K562 (cell line): ENCODE measurements at regions not wholly inside any gene's neighbourhood (a gene's known extent, or its start where the extent isn't known, plus 50 kb on each side); places are given as distances from the start of the nearest gene placed in this dataset.

Experiments used
- ATAC-seq: fragments of 200-7000 bp; cut with Tn5 transposase; 3 replicates; pipeline ENCODE4 v1.9.1; 2020; ENCODE audit warnings: moderate library complexity
- BruUV-seq: library from RNA; stranded (reverse); fragments of 400-500 nt; replicated peaks from 2 replicates; lab custom pipeline; 2021; lab: Mats Ljungman, UMichigan
- CTCF ChIA-PET: fragments of 300-600 bp; formaldehyde crosslinking; extraction: SDS; loops from one replicate; lab custom pipeline; 2021; ENCODE audit warnings: low intra/inter-chr PET ratio; lab: Yijun Ruan, JAX
- POLR2A ChIA-PET: fragments of 300-600, 350-650 bp; sonication (Branson Sonifier 250); formaldehyde crosslinking; extraction: SDS; loops from one replicate; lab custom pipeline; 2021; ENCODE audit warnings: antibody characterized with exemption, inconsistent platforms; lab: Yijun Ruan, JAX
- DNase-seq, 4 experiments: peaks; one replicate each; pipeline versions ENCODE4 v3.0.0 to v3.0.0-alpha.2; 2011 to 2018; ENCODE audit warnings: low spot score in 3 of 4, mixed read lengths in 3 of 4; ENCODE audit errors: extremely low read depth in 1 of 4
- FAIRE-seq: peaks from 2 replicates; lab custom pipeline; 2011; peaks lifted over from hg19 to GRCh38; lab: Jason Lieb, UNC
- H2AFZ ChIP-seq: 2 replicates; pipeline ENCODE4 v1.6.0; 2011; ENCODE audit warnings: low read depth, low read length, control low read depth, inconsistent platforms
- H3K27ac ChIP-seq: fragments of 200-600 bp; 3 replicates; pipeline ENCODE4 v1.8.0; 2011; ENCODE audit warnings: low read depth, mild to moderate bottlenecking, control low read depth, inconsistent platforms, low read length, moderate library complexity, mixed read lengths; ENCODE audit errors: extremely low read depth
- H3K27me3 ChIP-seq, 2 experiments: fragments of 300-600 bp in 1 of 2; 2 replicates in 1 of 2; 3 replicates in 1 of 2; pipeline versions ENCODE4 v1.6.0 to v1.8.0; 2011; ENCODE audit warnings: inconsistent platforms in 2 of 2, low read length in 2 of 2, mild to moderate bottlenecking in 1 of 2, mixed read lengths in 1 of 2, moderate library complexity in 1 of 2; ENCODE audit not compliant: control insufficient read depth in 2 of 2, insufficient read depth in 2 of 2
- H3K36me3 ChIP-seq: fragments of 300-600 bp; 3 replicates; pipeline ENCODE4 v1.8.0; 2011; ENCODE audit warnings: mild to moderate bottlenecking, low read length, inconsistent platforms; ENCODE audit not compliant: control insufficient read depth, insufficient read depth
- H3K4me1 ChIP-seq, 2 experiments: fragments of 200-600 bp in 1 of 2; replicated peaks in 1 of 2; 2 replicates in 1 of 2; 3 replicates in 1 of 2; pipeline versions ENCODE4 v1.5.1 to v1.8.0; 2011; ENCODE audit warnings: inconsistent platforms in 2 of 2, low read length in 2 of 2, mild to moderate bottlenecking in 1 of 2, mixed read lengths in 1 of 2, moderate library complexity in 1 of 2; ENCODE audit not compliant: control insufficient read depth in 2 of 2, insufficient read depth in 2 of 2
- H3K4me2 ChIP-seq: 2 replicates; pipeline ENCODE4 v1.6.1; 2011; ENCODE audit warnings: low read length, control low read depth, inconsistent platforms, mixed read lengths; ENCODE audit not compliant: insufficient read depth
- H3K4me3 ChIP-seq: fragments of 200-600 bp; sonication (generic), shearing (Covaris generic); 2 replicates; pipeline ENCODE4 v1.5.1; 2016; ENCODE audit warnings: control low read depth, inconsistent platforms
- H3K79me2 ChIP-seq: fragments of 200-600 bp; 3 replicates; pipeline ENCODE4 v1.8.0; 2011; ENCODE audit warnings: low read length, inconsistent platforms; ENCODE audit not compliant: control insufficient read depth, insufficient read depth
- H3K9ac ChIP-seq, 2 experiments: 2 replicates each; pipeline versions ENCODE4 v1.6.0 to v1.6.1; 2011; ENCODE audit warnings: low read depth in 2 of 2, low read length in 2 of 2, control low read depth in 1 of 2, inconsistent platforms in 1 of 2, mild to moderate bottlenecking in 1 of 2, mixed read lengths in 1 of 2; ENCODE audit not compliant: insufficient read depth in 1 of 2
- H3K9me1 ChIP-seq: one replicate; pipeline ENCODE4 v1.6.0; 2011; ENCODE audit warnings: inconsistent platforms, mild to moderate bottlenecking, low read length, moderate library complexity; ENCODE audit not compliant: control insufficient read depth, insufficient read depth
- H3K9me3 ChIP-seq: replicated peaks from 2 replicates; pipeline ENCODE4 v1.5.1; 2011; ENCODE audit warnings: low read depth, low read length, inconsistent platforms; ENCODE audit not compliant: control insufficient read depth, insufficient read depth
- H4K20me1 ChIP-seq: replicated peaks from 2 replicates; pipeline ENCODE4 v1.6.1; 2011; ENCODE audit warnings: low read length, inconsistent platforms, mixed read lengths; ENCODE audit not compliant: control insufficient read depth, insufficient read depth
- ARID3B ChIP-seq: fragments of 250-450 bp; sonication (Bioruptor Pico); IDR thresholded peaks from 2 replicates; pipeline ENCODE4 v1.4.0; 2020; ENCODE audit warnings: borderline replicate concordance
- ATF4 ChIP-seq: fragments of 450-650 bp; formaldehyde crosslinking; IDR thresholded peaks from 2 replicates; pipeline ENCODE4 v1.4.0; 2022; ENCODE audit warnings: mild to moderate bottlenecking, moderate library complexity
- HDAC1 ChIP-seq, 2 experiments: fragments of 450-650 bp; IDR thresholded peaks; 2 replicates each; pipeline ENCODE4 v1.6.1; 2016 to 2017; ENCODE audit warnings: inconsistent platforms in 1 of 2, mild to moderate bottlenecking in 1 of 2, moderate library complexity in 1 of 2
- LARP7 ChIP-seq: fragments of 450-650 bp; IDR thresholded peaks from 2 replicates; pipeline ENCODE4 v1.6.1; 2016
- MCM3 ChIP-seq: fragments of 450-650 bp; IDR thresholded peaks from 2 replicates; pipeline ENCODE4 v1.6.1; 2016
- NBN ChIP-seq: fragments of 450-650 bp; IDR thresholded peaks from 2 replicates; pipeline ENCODE4 v1.6.1; 2016; ENCODE audit warnings: low read depth, mild to moderate bottlenecking
- RBBP5 ChIP-seq: fragments of 200-600 bp; sonication (generic); IDR thresholded peaks from 2 replicates; pipeline ENCODE4 v1.6.1; 2012; ENCODE audit warnings: borderline replicate concordance, mild to moderate bottlenecking, low read length, control low read depth, inconsistent platforms; ENCODE audit not compliant: insufficient read depth, poor library complexity, severe bottlenecking
- RBM22 ChIP-seq: fragments of 200-400 bp; formaldehyde crosslinking; IDR thresholded peaks from 2 replicates; pipeline ENCODE4 v1.6.1; 2018; ENCODE audit warnings: low read length, low read depth; ENCODE audit not compliant: poor library complexity, severe bottlenecking
- U2AF2 ChIP-seq: fragments of 200-400 bp; formaldehyde crosslinking; optimal IDR thresholded peaks from 2 replicates; pipeline ENCODE3; 2017; ENCODE audit warnings: low read depth, mild to moderate bottlenecking, low read length
- ZNF263 ChIP-seq: sonication (generic); formaldehyde crosslinking; IDR thresholded peaks from 2 replicates; pipeline ENCODE4 v1.8.0; 2022; ENCODE audit warnings: mild to moderate bottlenecking, missing genetic modification reagents, borderline replicate concordance
- ZNF277 ChIP-seq: fragments of 250-450 bp; sonication (Bioruptor Pico); IDR thresholded peaks from 2 replicates; pipeline ENCODE4 v1.8.0; 2022; ENCODE audit warnings: inconsistent platforms, mild to moderate bottlenecking, moderate library complexity, borderline replicate concordance
- ZNF449 ChIP-seq: fragments of 250-450 bp; sonication (Bioruptor Pico); IDR thresholded peaks from 2 replicates; pipeline ENCODE4 v1.8.0; 2022; ENCODE audit warnings: moderate library complexity, mild to moderate bottlenecking, inconsistent platforms
- ZNF583 ChIP-seq: fragments of 250-450 bp; sonication (Bioruptor Pico); IDR thresholded peaks from 2 replicates; pipeline ENCODE4 v1.4.0; 2020
- ZNF75A ChIP-seq: fragments of 450-650 bp; formaldehyde crosslinking; IDR thresholded peaks from 2 replicates; pipeline ENCODE4 v1.4.0; 2020; ENCODE audit warnings: mild to moderate bottlenecking
- WGBS: fragments of 100-300 bp; shearing (Covaris generic); methylation state at CpG from one replicate; pipeline ENCODE4 v1.1.6; 2016; ENCODE audit warnings: low coverage, mixed read lengths; ENCODE audit not compliant: insufficient coverage; ENCODE audit errors: missing lambda C conversion rate; 5-methylcytosine and 5-hydroxymethylcytosine counted together
- in situ Hi-C: fragments of 300-500 bp; cut with MboI; formaldehyde crosslinking; loops from 4 replicates; pipeline ENCODE4 v1.15.0; 2018; ENCODE audit warnings: inconsistent platforms, mixed read lengths
- intact Hi-C: fragments of 100-400 bp; cut with micrococcal nuclease; formaldehyde crosslinking; loops from 2 replicates; pipeline ENCODE4 v1.14.2; 2022

- TF ChIP-seq ATF4 (CRISPR knock-in tag) = no peak
Measured at GRCh38 chr1:56297208-56297607, 282.2 kb downstream of the PLPP3 start (continued).

- no TSS peak for BruUV-seq
- Histone ChIP-seq H3K27ac (no peak overlapping the region), H3K4me2 (no peak overlapping the region), H3K9me3 (no peaks in the 10 kb centered on the region), H3K9me1 (no peaks in the 10 kb centered on the region), H3K4me1 (no peaks in the 10 kb centered on the region), H3K9ac (no peak overlapping the region), H3K79me2 (no peaks in the 10 kb centered on the region), H3K27me3 (no peaks in the 10 kb centered on the region), H3K4me3 (no peak overlapping the region), H4K20me1 (no peaks in the 10 kb centered on the region), H2AFZ (no peak overlapping the region), H3K36me3 (no peaks in the 10 kb centered on the region)
- CTCF ChIA-PET = no interaction called here
- ATAC-seq = no peak
- intact Hi-C loops = no loop called here
- 0% methylated on average over 4 of the region's 4 CpGs for WGBS
- POLR2A ChIA-PET = no interaction called here
- FAIRE-seq = no peak
- DNase-seq = no peak
- in situ Hi-C loops = no loop called here
- TF ChIP-seq ZNF277 (CRISPR knock-in tag) (no peak), ZNF263 (CRISPR knock-in tag) (no peak), RBM22 (no peak), ZNF75A (CRISPR knock-in tag) (no peak), ZNF583 (no peak), MCM3 (no peak), LARP7 (no peak), RBBP5 (no peak), ARID3B (CRISPR knock-in tag) (no peak), ZNF449 (CRISPR knock-in tag) (no peak), NBN (no peak), U2AF2 (no peak), HDAC1 (IDR thresholded peaks at IDR 0.05) (no peak)
Measured at GRCh38 chr1:56295949-56296929, 283.1 kb downstream of the PLPP3 start.
